C4-2B (cell line): ENCODE measurements at regions not wholly inside any gene's neighbourhood (a gene's known extent, or its start where the extent isn't known, plus 50 kb on each side); places are given as distances from the start of the nearest gene placed in this dataset.

Source experiments
- CTCF ChIP-seq: fragments of 450-650 bp; conservative IDR thresholded peaks from 2 replicates; pipeline ENCODE4 v1.5.1; 2017; ENCODE audit warnings: mild to moderate bottlenecking
- ZFX ChIP-seq: fragments of 450-650 bp; IDR thresholded peaks from 2 replicates; pipeline ENCODE4 v1.6.1; 2017

GRCh38 chr2:7499018-7499417, 581.8 kb downstream of the RNF144A start:
- TF ChIP-seq CTCF: no peak
- TF ChIP-seq ZFX: no peak
